Skeletal muscle tissue (tissue), 3 donors: ENCODE measurements at regions not wholly inside any gene's neighbourhood (a gene's known extent, or its start where the extent isn't known, plus 50 kb on each side); places are given as distances from the start of the nearest gene placed in this dataset.

Experiments
- H3K27ac ChIP-seq: one replicate; pipeline ENCODE4 v1.7.0; 2013; ENCODE audit warnings: mild to moderate bottlenecking, low read depth, low read length, inconsistent platforms
- H3K27me3 ChIP-seq, 3 donors: one replicate each; pipeline ENCODE4 v1.7.0; 2013; ENCODE audit warnings: low read length in 3 of 3; ENCODE audit not compliant: control insufficient read depth in 3 of 3, insufficient read depth in 3 of 3
- H3K36me3 ChIP-seq, 3 donors: one replicate each; pipeline ENCODE4 v1.7.0; 2013; ENCODE audit warnings: low read length in 3 of 3; ENCODE audit not compliant: control insufficient read depth in 3 of 3, insufficient read depth in 3 of 3
- H3K4me1 ChIP-seq, 3 donors: one replicate each; pipeline ENCODE4 v1.7.0; 2013; ENCODE audit warnings: low read length in 3 of 3, mild to moderate bottlenecking in 3 of 3; ENCODE audit not compliant: control insufficient read depth in 3 of 3, insufficient read depth in 3 of 3
- H3K4me3 ChIP-seq, 3 donors: one replicate each; pipeline ENCODE4 v1.7.0; 2013; ENCODE audit warnings: low read length in 3 of 3
- H3K9ac ChIP-seq, 3 donors: one replicate each; pipeline ENCODE4 v1.7.0; 2013; ENCODE audit warnings: low read length in 3 of 3, mild to moderate bottlenecking in 3 of 3, moderate library complexity in 2 of 3, low read depth in 1 of 3
- H3K9me3 ChIP-seq, 3 donors: one replicate each; pipeline ENCODE4 v1.7.0; 2013; ENCODE audit warnings: low read length in 3 of 3; ENCODE audit not compliant: control insufficient read depth in 3 of 3
- donor health status: Osteomylitis.

DNA sequence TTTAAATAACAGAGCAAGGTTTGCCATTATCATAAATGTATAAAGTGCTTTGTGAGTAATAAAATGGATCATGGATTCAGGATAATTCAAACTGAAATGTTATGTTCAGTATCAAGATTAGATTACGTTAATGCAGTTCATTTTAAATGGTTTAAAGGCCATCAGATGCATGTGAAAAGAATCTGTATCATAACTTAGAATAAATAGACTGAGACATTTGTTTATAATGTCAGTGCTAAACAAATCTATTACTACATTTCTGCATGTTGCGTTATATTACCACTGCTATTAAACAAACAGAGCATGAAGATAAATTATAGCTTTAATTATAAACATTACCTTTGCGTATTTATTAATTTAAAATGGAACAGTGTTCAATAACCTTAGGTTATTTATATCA, 160.2 kb downstream of the TOX3 start:
- Histone ChIP-seq H3K27ac (no peak overlapping the region), H3K9ac (no peak overlapping the region), H3K36me3 (no peaks in the 10 kb centered on the region), H3K4me3 (no peak overlapping the region), H3K9me3 (no peaks in the 10 kb centered on the region), H3K27me3 (no peaks in the 10 kb centered on the region), H3K4me1 (no peaks in the 10 kb centered on the region)

DNA sequence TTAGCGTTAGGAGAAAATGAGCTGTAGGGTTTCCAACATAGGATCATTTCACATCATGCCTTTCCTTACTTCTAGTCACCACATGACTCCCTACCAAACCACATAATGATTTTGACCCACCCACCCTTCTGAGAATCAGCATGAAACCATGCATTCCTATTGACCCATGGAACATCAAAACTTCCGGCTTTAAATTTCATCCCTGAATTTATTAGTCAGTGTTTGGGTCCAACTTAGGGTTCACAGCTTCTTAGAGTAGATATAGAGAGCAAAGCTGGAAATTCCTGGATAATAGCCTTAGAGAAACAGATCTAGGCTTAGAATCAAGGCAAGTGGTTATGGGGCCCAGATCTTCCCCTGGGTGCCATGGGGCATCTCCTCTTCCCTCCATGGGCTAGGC, 162.6 kb downstream of the TOX3 start:
- H3K27me3 ChIP-seq, result no peaks in the 10 kb centered on the region
- no peak overlapping the region for H3K4me3 ChIP-seq
- no peaks in the 10 kb centered on the region for H3K4me1 ChIP-seq
- no peaks in the 10 kb centered on the region for H3K36me3 ChIP-seq
- H3K9ac ChIP-seq, result no peak overlapping the region
- H3K9me3 ChIP-seq, result no peaks in the 10 kb centered on the region
- no peak overlapping the region for H3K27ac ChIP-seq

DNA sequence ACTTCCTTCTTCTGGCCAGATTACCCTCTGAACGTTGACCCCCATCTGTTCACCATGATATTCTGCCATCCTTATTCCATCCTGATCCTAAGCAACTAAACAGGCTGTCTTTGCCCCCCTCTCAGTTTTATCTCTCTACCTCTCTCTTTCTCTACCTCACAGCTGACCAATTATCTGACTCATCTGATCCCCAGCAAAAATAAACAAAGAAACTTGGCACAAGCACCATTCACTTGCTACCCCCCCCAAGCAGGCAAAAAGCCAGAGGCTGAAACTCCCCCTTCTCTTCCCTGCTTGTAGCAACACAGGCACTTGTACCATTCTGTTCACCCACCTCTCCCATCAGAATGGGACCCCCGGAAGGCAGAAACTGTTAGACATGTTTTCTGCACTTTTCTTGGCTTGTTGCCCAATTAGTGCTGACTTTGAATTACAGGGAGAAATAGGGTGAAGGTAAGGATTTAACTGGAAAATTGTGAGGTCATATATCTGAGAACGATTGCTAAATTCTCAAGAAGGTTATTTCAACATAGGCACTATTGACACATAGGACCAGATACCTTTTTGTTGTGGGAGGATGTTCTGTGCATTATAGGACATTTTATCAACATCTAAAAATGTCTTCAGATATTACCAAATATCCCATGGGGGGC, 163.2 kb downstream of the TOX3 start:
- Histone ChIP-seq H3K4me3 (no peak overlapping the region), H3K9me3 (no peaks in the 10 kb centered on the region), H3K4me1 (no peaks in the 10 kb centered on the region), H3K27me3 (no peaks in the 10 kb centered on the region), H3K9ac (no peak overlapping the region), H3K36me3 (no peaks in the 10 kb centered on the region), H3K27ac (no peak overlapping the region)

DNA sequence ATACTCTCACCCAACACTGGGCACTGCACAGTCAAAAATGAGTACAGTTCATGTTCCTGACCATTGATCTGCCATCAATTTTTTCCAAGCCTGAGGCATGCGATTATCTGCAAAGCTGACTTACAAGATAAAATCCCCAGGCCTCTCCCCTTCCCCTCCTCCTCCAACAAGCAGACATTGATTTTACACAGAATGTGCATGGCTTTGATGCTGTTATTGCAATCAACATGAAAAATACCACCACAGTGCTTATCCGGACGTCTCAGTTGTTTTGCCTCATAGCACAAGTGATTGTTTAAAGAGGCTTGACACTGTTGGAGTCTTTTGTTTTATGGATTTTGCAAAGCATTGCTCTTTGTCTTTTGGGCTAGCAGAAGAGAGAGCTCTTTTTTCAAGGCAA, 163.8 kb downstream of the TOX3 start:
- no peaks in the 10 kb centered on the region for H3K9me3 ChIP-seq
- no peaks in the 10 kb centered on the region for H3K4me1 ChIP-seq
- H3K9ac ChIP-seq, result no peak overlapping the region
- H3K36me3 ChIP-seq, result no peaks in the 10 kb centered on the region
- H3K27ac ChIP-seq, result no peak overlapping the region
- no peak overlapping the region for H3K4me3 ChIP-seq
- H3K27me3 ChIP-seq, result no peaks in the 10 kb centered on the region

DNA sequence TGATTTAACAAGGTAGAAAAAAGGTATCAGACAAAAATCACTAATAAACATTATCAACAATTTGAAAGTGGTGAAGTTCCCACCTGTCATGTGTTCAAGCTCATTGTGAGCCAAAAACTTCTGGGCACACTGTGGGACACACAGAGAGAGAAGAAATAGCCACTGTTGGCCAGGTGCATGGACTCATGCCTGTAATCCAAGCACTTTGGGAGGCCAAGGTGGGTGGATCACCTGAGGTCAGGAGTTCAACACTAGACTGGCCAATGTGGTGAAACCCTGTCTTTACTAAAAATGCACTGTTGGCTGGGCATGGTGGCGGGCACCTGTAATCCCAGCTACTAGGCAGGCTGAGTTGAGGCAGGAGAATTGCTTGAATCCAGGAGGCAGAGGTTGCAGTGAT, 167.4 kb downstream of the TOX3 start:
- Histone ChIP-seq H3K9ac (no peak overlapping the region), H3K27ac (no peak overlapping the region), H3K36me3 (no peaks in the 10 kb centered on the region), H3K4me1 (no peaks in the 10 kb centered on the region), H3K4me3 (no peak overlapping the region), H3K9me3 (no peaks in the 10 kb centered on the region), H3K27me3 (no peaks in the 10 kb centered on the region)

DNA sequence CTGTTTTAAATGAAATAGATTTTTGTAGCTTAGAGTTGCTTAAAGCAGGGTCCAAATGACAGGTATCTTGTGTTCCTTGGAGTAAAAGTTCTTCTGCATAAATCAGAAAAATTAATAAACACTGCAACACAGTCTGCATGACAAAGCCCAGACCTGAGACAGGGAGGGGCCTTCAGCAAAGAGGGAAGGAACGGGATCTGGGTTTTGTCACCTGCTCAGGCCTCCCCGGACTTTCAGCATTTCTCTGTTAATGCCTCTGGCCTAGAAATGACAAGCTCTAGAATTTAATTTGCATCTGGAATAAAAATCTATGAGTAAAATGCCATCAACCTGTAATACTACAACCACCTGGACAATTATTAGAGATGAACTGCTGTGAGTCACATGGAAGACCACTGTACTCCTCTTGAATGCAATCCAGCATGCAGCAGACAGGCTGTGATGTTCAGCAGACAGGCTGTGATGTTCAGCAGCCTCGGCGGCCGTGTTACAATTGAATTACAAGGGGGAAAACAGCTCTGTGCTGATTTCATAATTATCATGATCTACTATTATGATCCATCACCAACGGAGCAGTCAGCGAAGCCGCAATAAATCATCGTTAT, 170.2 kb downstream of the TOX3 start:
- no peaks in the 10 kb centered on the region for H3K36me3 ChIP-seq
- no peak overlapping the region for H3K9ac ChIP-seq
- H3K4me1 ChIP-seq, result no peaks in the 10 kb centered on the region
- no peaks in the 10 kb centered on the region for H3K9me3 ChIP-seq
- no peak overlapping the region for H3K27ac ChIP-seq
- no peak overlapping the region for H3K4me3 ChIP-seq
- H3K27me3 ChIP-seq, result no peaks in the 10 kb centered on the region

DNA sequence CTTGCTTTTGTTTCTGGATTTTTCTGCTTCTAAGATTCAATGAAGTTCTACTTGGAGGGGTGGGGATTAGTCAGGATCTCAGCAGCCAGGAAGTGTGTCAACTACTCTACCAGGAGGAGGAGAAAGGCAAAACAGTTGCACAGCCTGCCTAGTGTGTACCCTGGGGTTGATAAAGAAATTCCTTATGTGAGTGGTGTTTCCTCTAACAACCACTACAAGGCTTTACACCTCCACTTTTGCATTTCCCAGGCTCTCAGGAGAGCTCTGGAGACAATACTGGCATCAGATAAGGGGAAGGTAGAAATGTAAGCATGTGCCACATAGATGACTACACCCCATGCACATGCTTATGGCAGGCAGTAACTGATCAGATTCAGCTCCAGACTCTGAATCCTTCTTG, 174.6 kb downstream of the TOX3 start:
- Histone ChIP-seq H3K9me3 (no peaks in the 10 kb centered on the region), H3K4me1 (no peaks in the 10 kb centered on the region), H3K27ac (no peak overlapping the region), H3K36me3 (no peaks in the 10 kb centered on the region), H3K4me3 (no peak overlapping the region), H3K9ac (no peak overlapping the region), H3K27me3 (no peaks in the 10 kb centered on the region)

DNA sequence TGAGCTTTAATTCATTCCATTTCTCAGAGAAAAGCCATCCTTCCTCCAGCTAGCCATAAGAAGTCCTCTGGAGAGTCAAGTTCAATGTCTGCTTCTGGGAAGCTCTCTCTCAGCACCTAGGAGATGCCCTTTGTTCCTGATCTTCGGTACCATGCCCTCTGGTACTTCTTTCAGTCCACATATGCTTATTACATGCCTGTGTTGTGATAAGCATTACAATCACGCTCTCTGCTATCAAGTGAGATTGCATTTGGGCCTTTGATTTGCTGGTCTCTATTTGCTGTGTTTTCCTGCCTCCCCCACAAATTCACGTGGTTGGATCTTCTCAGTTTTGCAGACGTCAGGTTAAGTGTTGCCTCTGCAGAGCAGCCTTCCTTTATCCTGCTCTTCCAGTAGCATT, 178.1 kb downstream of the TOX3 start:
- Histone ChIP-seq H3K9ac (no peak overlapping the region), H3K4me1 (no peaks in the 10 kb centered on the region), H3K27ac (no peak overlapping the region), H3K27me3 (no peaks in the 10 kb centered on the region), H3K4me3 (no peak overlapping the region), H3K9me3 (no peaks in the 10 kb centered on the region), H3K36me3 (no peaks in the 10 kb centered on the region)

DNA sequence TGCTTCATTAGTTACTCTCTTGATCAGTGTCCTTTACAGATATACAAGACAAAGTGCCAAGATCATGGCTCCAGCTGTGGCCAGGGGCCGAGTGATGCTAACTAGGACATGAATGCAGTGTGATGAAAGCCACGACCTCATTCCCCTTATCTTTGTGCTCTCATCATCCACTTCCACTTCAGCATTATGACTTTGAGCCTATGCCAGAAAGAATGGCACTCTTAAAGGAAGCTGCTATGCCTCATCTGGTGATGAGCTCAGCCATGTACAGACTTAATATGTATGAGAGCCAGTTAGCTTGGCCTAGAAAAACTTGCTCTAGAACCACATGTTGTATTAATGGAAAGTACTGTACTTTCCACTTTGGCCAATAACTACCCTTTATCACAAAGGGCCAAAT, 179.1 kb downstream of the TOX3 start:
- no peaks in the 10 kb centered on the region for H3K9me3 ChIP-seq
- H3K27me3 ChIP-seq, result no peaks in the 10 kb centered on the region
- H3K27ac ChIP-seq, result no peak overlapping the region
- no peak overlapping the region for H3K4me3 ChIP-seq
- no peak overlapping the region for H3K9ac ChIP-seq
- H3K4me1 ChIP-seq, result no peaks in the 10 kb centered on the region
- H3K36me3 ChIP-seq, result no peaks in the 10 kb centered on the region

DNA sequence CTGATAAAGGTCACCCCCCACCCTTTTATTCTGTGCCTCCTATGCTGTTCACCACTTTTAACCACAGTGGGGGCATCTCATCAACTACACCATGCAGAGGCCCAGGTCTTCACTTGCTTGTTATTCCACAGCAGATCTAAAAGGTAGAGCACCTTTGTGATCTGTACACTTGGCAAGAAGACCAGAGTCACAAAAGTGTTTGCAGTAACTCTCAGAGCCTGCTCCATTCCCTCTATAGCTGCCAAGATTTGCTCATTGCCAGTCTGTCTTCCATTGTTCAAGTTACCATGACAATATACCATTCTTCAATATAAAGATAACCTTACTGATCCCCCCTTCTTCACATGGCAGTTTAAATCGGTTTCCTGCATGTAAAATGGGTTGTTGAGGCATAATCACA, 180.0 kb downstream of the TOX3 start:
- H3K9ac ChIP-seq, result no peak overlapping the region
- H3K27me3 ChIP-seq, result no peaks in the 10 kb centered on the region
- no peaks in the 10 kb centered on the region for H3K36me3 ChIP-seq
- no peaks in the 10 kb centered on the region for H3K4me1 ChIP-seq
- H3K27ac ChIP-seq, result no peak overlapping the region
- no peaks in the 10 kb centered on the region for H3K9me3 ChIP-seq
- H3K4me3 ChIP-seq, result no peak overlapping the region
